ENCODE measurements at regions not wholly inside any gene's neighbourhood (a gene's known extent, or its start where the extent isn't known, plus 50 kb on each side); places are given as distances from the start of the nearest gene placed in this dataset.

DNA sequence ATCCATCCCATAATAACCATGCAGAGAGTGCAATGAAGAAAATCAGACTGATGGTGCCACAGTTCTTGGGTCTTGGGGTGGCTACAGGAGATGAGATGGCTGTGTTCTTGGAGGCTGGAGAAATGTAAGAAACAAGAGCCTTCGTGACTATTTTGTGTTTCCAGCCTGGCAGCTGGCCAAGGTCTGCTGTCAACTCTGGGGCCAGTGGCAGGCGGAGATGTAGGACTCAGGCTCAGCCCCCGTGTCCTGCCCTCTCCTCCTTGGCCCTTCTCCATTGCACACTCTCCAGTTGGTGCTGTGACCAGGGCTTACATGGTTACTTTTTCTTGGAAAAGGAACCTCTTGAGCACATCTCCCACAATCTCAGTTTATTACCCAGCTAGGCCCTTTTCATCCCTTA is 235.4 kb downstream of the DMRT2 start:
- H3K36me3 Mint-ChIP-seq (ENCODE audit: low read depth): no peaks in the 10 kb centered on the region
- H3K9me3 Mint-ChIP-seq: peaks cover 6% of the 10 kb centered on the region
- DNase-seq: no peak
- CTCF ChIA-PET: no interaction called here
- H3K4me3 Mint-ChIP-seq: no peak overlapping the region
- no peaks in the 10 kb centered on the region for H3K4me1 Mint-ChIP-seq
- no peak overlapping the region for H3K27ac Mint-ChIP-seq
- POLR2A ChIA-PET: no interaction called here
- no peaks in the 10 kb centered on the region for H3K27me3 Mint-ChIP-seq

- Mint-ChIP-seq H3K9me3 (no peaks in the 10 kb centered on the region), H3K36me3 (ENCODE audit: low read depth) (no peaks in the 10 kb centered on the region), H3K4me3 (no peak overlapping the region), H3K4me1 (no peaks in the 10 kb centered on the region), H3K27me3 (no peaks in the 10 kb centered on the region), H3K27ac (no peak overlapping the region)
- ChIA-PET POLR2A (no interaction called here), CTCF (no interaction called here)
- DNase-seq: no peak
Observed at GRCh38 chr9:1292384-1292783, 242.2 kb downstream of the DMRT2 start.

DNA sequence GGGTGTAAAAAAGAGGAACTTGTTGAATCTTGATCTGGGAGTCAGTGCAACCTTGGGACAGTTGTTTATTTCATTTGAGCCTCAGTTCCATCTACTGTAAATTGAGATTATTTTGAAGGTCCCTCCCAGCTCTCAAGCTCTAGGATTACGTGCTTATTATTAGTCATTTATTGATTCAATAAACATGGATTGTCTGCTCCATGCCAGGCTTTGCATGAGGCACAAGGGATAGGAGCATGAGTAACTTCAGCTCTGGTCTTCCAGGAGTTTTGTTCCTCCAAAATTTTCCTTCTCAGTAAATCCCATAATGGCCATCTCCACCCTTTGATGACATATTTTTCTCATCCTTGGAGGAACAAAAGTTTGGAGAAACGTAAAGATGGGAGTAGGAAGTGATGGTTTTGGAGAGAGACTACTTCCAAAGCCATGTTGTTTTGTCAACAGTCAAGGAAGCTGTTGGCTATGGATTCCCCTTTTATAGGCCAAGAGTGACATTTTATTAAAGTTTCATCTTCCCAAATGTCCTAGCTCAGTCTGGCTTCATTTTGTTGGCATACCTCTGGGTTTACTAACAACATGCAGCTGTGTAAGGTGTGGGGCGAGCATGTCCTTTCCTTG is 244.6 kb downstream of the DMRT2 start:
- no peak overlapping the region for H3K27ac Mint-ChIP-seq
- ChIA-PET POLR2A (no interaction called here), CTCF (no interaction called here)

GRCh38 chr9:1296331-1296730 is 246.2 kb downstream of the DMRT2 start:
- CTCF ChIA-PET: no interaction called here
- H3K9me3 Mint-ChIP-seq: no peaks in the 10 kb centered on the region
- H3K4me3 Mint-ChIP-seq: no peak overlapping the region
- no peaks in the 10 kb centered on the region for H3K4me1 Mint-ChIP-seq
- DNase-seq: no peak
- no peaks in the 10 kb centered on the region for H3K36me3 Mint-ChIP-seq (ENCODE audit: low read depth)
- POLR2A ChIA-PET: no interaction called here
- no peak overlapping the region for H3K27ac Mint-ChIP-seq
- H3K27me3 Mint-ChIP-seq: no peaks in the 10 kb centered on the region

More for the DNA sequence above, 244.6 kb downstream of the DMRT2 start:
- Mint-ChIP-seq H3K27me3 (no peaks in the 10 kb centered on the region), H3K36me3 (ENCODE audit: low read depth) (no peaks in the 10 kb centered on the region), H3K9me3 (no peaks in the 10 kb centered on the region), H3K4me1 (no peaks in the 10 kb centered on the region), H3K4me3 (no peak overlapping the region)
- no peak for DNase-seq

DNA sequence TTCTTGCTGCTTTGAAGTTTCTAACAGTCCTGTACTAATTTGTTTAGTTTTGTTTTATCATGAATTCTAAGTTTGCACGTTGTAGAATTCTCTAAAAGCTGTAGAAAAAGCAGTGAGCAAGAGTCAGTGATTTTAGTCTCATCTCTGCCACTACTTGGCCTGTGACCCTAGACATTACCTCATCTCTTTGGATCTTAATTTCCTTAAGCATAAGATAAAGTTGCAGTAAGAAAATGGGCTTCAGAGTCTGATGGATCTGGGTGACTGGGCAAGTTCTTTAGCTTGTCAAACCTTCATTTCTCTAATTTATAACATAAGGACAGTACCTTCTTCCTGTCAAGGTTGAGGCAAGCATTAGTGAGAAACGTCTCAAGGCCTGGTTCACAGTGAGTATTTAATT is 247.9 kb downstream of the DMRT2 start:
- CTCF ChIA-PET: no interaction called here
- POLR2A ChIA-PET: no interaction called here
- no peak for DNase-seq
- Mint-ChIP-seq H3K27me3 (no peaks in the 10 kb centered on the region), H3K9me3 (no peaks in the 10 kb centered on the region), H3K4me3 (no peak overlapping the region), H3K36me3 (ENCODE audit: low read depth) (no peaks in the 10 kb centered on the region), H3K27ac (no peak overlapping the region), H3K4me1 (no peaks in the 10 kb centered on the region)

DNA sequence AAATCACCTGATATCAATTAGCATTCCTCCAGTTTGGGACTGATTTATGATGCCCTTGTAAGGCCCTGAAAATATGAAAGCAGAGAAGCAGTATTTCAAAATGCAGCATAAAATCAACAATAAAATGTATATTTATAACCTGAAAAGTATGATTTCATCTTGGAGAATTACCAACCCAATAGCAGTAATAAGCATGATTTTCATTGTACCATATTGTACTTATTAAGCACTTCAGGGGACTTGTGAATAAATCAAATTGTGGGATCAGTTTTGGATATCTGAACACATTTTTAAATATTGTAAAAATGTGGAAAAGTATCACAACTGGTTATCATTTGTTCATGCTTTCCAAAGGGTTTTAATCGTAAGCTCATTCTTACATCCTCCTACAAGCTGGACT is 250.8 kb downstream of the DMRT2 start:
- Mint-ChIP-seq H3K9me3 (no peaks in the 10 kb centered on the region), H3K36me3 (ENCODE audit: low read depth) (no peaks in the 10 kb centered on the region), H3K27ac (no peak overlapping the region), H3K4me1 (no peaks in the 10 kb centered on the region), H3K27me3 (peaks cover 2% of the 10 kb centered on the region), H3K4me3 (no peak overlapping the region)
- POLR2A ChIA-PET: no interaction called here
- DNase-seq: no peak
- CTCF ChIA-PET: no interaction called here

GRCh38 chr9:1303932-1304331 is 253.8 kb downstream of the DMRT2 start:
- POLR2A ChIA-PET: no interaction called here

GRCh38 chr9:1311462-1312042 is 261.4 kb downstream of the DMRT2 start:
- CTCF ChIA-PET: no interaction called here
- Mint-ChIP-seq H3K4me1 (no peaks in the 10 kb centered on the region), H3K27ac (no peak overlapping the region), H3K9me3 (peaks cover 6% of the 10 kb centered on the region), H3K36me3 (ENCODE audit: low read depth) (no peaks in the 10 kb centered on the region), H3K4me3 (no peak overlapping the region), H3K27me3 (peaks cover 2% of the 10 kb centered on the region)
- POLR2A ChIA-PET: no interaction called here
- no peak for DNase-seq

More at GRCh38 chr9:1303932-1304331, 253.8 kb downstream of the DMRT2 start:
- Mint-ChIP-seq H3K27ac (no peak overlapping the region), H3K4me3 (no peak overlapping the region), H3K36me3 (ENCODE audit: low read depth) (no peaks in the 10 kb centered on the region), H3K9me3 (no peaks in the 10 kb centered on the region), H3K4me1 (no peaks in the 10 kb centered on the region), H3K27me3 (peaks cover 2% of the 10 kb centered on the region)
- CTCF ChIA-PET: no interaction called here
- DNase-seq: no peak

DNA sequence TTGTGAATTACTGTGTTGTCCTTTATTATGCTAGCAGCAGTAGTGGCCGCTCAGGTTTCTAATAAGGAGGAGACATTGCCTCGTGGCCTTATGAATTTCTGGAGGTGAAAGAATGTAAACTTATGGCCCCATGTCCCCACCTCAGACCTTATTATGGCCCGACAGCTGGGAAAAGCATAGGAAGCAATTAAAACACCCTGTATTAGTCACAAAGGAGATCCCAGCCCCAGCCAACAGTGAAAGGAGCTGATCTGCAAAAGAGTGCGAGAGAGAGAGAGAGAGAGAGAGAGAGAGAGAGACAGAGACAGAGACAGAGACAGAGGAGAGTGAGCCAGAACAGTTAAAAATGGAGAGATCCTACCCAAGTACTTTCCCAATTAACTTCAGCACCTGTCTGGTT is 269.3 kb downstream of the DMRT2 start:
- Mint-ChIP-seq H3K4me1 (no peaks in the 10 kb centered on the region), H3K4me3 (no peak overlapping the region), H3K9me3 (peaks cover 9% of the 10 kb centered on the region), H3K36me3 (ENCODE audit: low read depth) (no peaks in the 10 kb centered on the region), H3K27ac (no peak overlapping the region), H3K27me3 (peaks cover 2% of the 10 kb centered on the region)
- CTCF ChIA-PET: interaction anchor here (0.6 to 0.7 kb wide), 2 partner anchors 117 to 265 kb away, joined by 3 to 4 read pairs; no protein-coding TSS in a partner anchor
- DNase-seq: no peak
- POLR2A ChIA-PET: no interaction called here

DNA sequence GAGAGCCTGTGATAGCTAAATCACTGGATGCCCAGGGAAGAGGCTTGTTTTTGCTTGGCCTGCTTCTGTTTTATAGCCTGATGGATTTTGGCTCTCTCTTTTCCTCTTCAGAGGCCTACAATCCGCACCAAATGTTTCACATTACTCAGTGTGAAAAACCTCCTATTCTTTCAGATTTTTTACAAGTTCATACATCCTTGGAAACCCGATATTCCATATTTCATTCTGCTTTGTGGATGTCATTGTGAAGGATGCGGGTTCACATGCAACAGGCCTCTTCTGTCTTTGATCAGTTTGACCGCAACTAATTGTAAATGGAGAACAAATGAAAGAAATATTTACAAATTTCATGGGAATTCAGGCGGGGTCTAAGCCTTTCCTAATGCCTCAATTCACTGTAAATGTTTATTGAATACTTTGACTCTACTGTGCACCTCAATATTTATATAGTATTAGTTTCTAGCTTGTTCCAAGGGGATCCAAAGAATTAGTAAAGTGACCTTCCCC is 269.9 kb downstream of the DMRT2 start:
- H3K4me3 Mint-ChIP-seq: no peak overlapping the region
- H3K36me3 Mint-ChIP-seq (ENCODE audit: low read depth): no peaks in the 10 kb centered on the region
- DNase-seq: no peak
- peaks cover 9% of the 10 kb centered on the region for H3K9me3 Mint-ChIP-seq
- H3K27me3 Mint-ChIP-seq: peaks cover 2% of the 10 kb centered on the region
- ChIA-PET POLR2A (no interaction called here), CTCF (interaction anchor here (0.7 kb wide), 1 partner anchor 118 kb away, joined by 3 read pairs; no protein-coding TSS in a partner anchor)
- H3K4me1 Mint-ChIP-seq: no peaks in the 10 kb centered on the region
- H3K27ac Mint-ChIP-seq: no peak overlapping the region

DNA sequence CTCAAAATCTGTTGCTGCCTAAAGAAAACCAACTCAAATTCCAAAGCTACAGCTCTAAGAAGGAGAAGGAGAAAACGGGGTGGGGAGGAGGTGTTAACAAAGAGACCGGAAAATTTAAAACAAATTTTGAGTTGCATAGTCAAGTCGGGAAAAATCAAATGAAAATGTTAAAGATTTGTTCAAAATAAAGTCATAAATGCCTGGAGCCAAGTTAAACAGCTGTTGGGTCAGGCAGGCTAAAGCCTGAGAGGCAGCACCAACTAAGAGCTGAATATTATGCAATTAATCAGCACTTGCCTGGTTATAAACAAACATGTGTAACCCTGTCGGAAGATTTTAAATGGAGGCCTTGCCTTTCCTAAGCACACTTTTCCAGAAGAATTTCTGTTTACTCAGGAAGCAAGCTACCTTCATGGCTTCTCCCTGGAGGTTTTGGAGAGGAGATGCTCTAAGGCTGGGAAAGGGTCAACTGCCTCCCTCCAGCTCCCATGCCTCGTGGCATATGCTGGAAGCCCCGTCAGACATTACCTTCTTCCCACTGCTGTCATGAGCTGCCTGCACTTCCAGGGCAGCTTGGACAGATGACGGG is 270.5 kb downstream of the DMRT2 start:
- peaks cover 9% of the 10 kb centered on the region for H3K9me3 Mint-ChIP-seq
- H3K27ac Mint-ChIP-seq: no peak overlapping the region
- H3K4me3 Mint-ChIP-seq: no peak overlapping the region
- ChIA-PET POLR2A (no interaction called here), CTCF (no interaction called here)
- H3K4me1 Mint-ChIP-seq: no peaks in the 10 kb centered on the region
- no peak for DNase-seq
- H3K27me3 Mint-ChIP-seq: peaks cover 2% of the 10 kb centered on the region
- H3K36me3 Mint-ChIP-seq (ENCODE audit: low read depth): no peaks in the 10 kb centered on the region

DNA sequence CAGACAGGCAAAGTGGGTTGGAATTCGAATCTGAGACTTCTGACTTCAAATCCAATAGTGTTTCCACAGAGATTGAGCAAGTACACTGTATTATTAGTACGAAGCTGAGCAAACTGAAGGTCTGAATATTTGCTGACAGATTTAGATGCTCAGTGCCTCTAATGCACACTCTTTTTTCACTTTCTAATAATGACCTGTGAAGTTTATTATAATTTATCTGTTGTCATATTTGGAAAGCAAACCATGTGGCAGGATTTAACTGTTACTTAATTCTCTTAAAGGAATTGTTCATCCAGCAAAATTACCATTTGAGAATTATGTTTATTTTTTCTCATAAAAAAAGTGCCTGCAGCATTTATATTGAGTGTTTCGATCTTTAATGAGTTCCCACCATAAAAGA is 277.3 kb downstream of the DMRT2 start:
- no peaks in the 10 kb centered on the region for H3K4me1 Mint-ChIP-seq
- ChIA-PET CTCF (interaction anchor here (0.6 kb wide), 1 partner anchor 281 kb away, joined by 3 read pairs; no protein-coding TSS in a partner anchor), POLR2A (no interaction called here)
- no peaks in the 10 kb centered on the region for H3K36me3 Mint-ChIP-seq (ENCODE audit: low read depth)
- no peaks in the 10 kb centered on the region for H3K9me3 Mint-ChIP-seq
- peaks cover 3% of the 10 kb centered on the region for H3K27me3 Mint-ChIP-seq
- no peak overlapping the region for H3K27ac Mint-ChIP-seq
- no peak overlapping the region for H3K4me3 Mint-ChIP-seq
- DNase-seq: no peak

DNA sequence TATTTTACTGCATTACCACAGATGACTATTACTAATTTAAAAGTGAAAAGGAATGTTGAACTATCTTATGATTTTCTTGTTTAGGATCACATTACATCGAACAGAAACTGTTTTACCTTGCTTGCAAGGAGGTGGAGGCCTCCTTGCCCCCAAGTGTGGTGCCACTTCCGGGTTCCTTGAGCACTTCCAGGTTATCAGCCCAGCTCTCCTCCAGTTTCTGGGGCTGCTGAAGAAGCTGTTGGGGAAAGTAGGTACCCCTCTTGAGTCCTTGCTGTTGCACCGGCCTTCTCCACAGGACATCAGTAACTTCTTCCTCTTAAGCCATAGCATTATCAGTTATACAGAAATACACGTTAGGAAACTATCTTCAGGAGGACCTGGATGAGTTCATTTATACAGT is 278.2 kb downstream of the DMRT2 start:
- ChIA-PET CTCF (no interaction called here), POLR2A (no interaction called here)
- Mint-ChIP-seq H3K27ac (no peak overlapping the region), H3K27me3 (peaks cover 3% of the 10 kb centered on the region), H3K9me3 (no peaks in the 10 kb centered on the region), H3K4me3 (no peak overlapping the region), H3K36me3 (ENCODE audit: low read depth) (no peaks in the 10 kb centered on the region), H3K4me1 (no peaks in the 10 kb centered on the region)
- DNase-seq: no peak

- Mint-ChIP-seq H3K4me3 (no peak overlapping the region), H3K27me3 (peaks cover 3% of the 10 kb centered on the region), H3K4me1 (no peaks in the 10 kb centered on the region), H3K9me3 (no peaks in the 10 kb centered on the region), H3K27ac (no peak overlapping the region), H3K36me3 (ENCODE audit: low read depth) (no peaks in the 10 kb centered on the region)
- POLR2A ChIA-PET: no interaction called here
- no peak for DNase-seq
- CTCF ChIA-PET: no interaction called here
Observed at GRCh38 chr9:1331546-1332038, 281.4 kb downstream of the DMRT2 start.
